ENCODE measurements at regions not wholly inside any gene's neighbourhood (a gene's known extent, or its start where the extent isn't known, plus 50 kb on each side); places are given as distances from the start of the nearest gene placed in this dataset.

GRCh38 chr20:11000416-11000815 is 326.6 kb upstream of the JAG1 start:
- Histone ChIP-seq H3F3A (ENCODE audit: insufficient read depth, low read length) (no peaks in the 10 kb centered on the region), H3K9me2 (replicated peaks; ENCODE audit: insufficient read depth, low read length) (no peaks in the 10 kb centered on the region), H3K4me1 (ENCODE audit: low read length) (no peaks in the 10 kb centered on the region), H3K27me3 (replicated peaks; ENCODE audit: insufficient read depth, low read length) (no peaks in the 10 kb centered on the region), H2AFZ (ENCODE audit: low read length) (no peak overlapping the region), H3K79me2 (ENCODE audit: low read length) (no peaks in the 10 kb centered on the region), H4K20me1 (ENCODE audit: insufficient read depth, low read length) (no peaks in the 10 kb centered on the region), H3K4me2 (ENCODE audit: low read depth, low read length) (no peak overlapping the region), H3K9ac (ENCODE audit: low read length) (no peak overlapping the region), H3K9me3 (replicated peaks; ENCODE audit: insufficient read depth, low read length) (no peaks in the 10 kb centered on the region), H3K27ac (ENCODE audit: low read length) (no peak overlapping the region), H3K36me3 (replicated peaks; ENCODE audit: insufficient read depth, low read length) (no peaks in the 10 kb centered on the region), H3K4me3 (ENCODE audit: low read length) (no peak overlapping the region)
- DNase-seq, result no peak
- TF ChIP-seq EZH2phosphoT487 (IDR thresholded peaks at IDR 0.05; ENCODE audit: low read length) (no peak), CTCF (IDR thresholded peaks at IDR 0.05; ENCODE audit: low read length) (no peak), EZH2 (optimal IDR thresholded peaks at IDR 0.05; ENCODE audit: low read depth, low read length) (no peak)

GRCh38 chr20:11001302-11001701 is 327.5 kb upstream of the JAG1 start:
- Histone ChIP-seq H3K9ac (ENCODE audit: low read length) (no peak overlapping the region), H3K27me3 (replicated peaks; ENCODE audit: insufficient read depth, low read length) (no peaks in the 10 kb centered on the region), H3K36me3 (replicated peaks; ENCODE audit: insufficient read depth, low read length) (no peaks in the 10 kb centered on the region), H3K27ac (ENCODE audit: low read length) (no peak overlapping the region), H4K20me1 (ENCODE audit: insufficient read depth, low read length) (no peaks in the 10 kb centered on the region), H3K4me3 (ENCODE audit: low read length) (no peak overlapping the region), H2AFZ (ENCODE audit: low read length) (no peak overlapping the region), H3K4me1 (ENCODE audit: low read length) (no peaks in the 10 kb centered on the region), H3K79me2 (ENCODE audit: low read length) (no peaks in the 10 kb centered on the region), H3K9me2 (replicated peaks; ENCODE audit: insufficient read depth, low read length) (no peaks in the 10 kb centered on the region), H3K9me3 (replicated peaks; ENCODE audit: insufficient read depth, low read length) (no peaks in the 10 kb centered on the region), H3F3A (ENCODE audit: insufficient read depth, low read length) (no peaks in the 10 kb centered on the region), H3K4me2 (ENCODE audit: low read depth, low read length) (no peak overlapping the region)
- TF ChIP-seq EZH2phosphoT487 (IDR thresholded peaks at IDR 0.05; ENCODE audit: low read length) (no peak), EZH2 (optimal IDR thresholded peaks at IDR 0.05; ENCODE audit: low read depth, low read length) (no peak), CTCF (IDR thresholded peaks at IDR 0.05; ENCODE audit: low read length) (no peak)
- no peak for DNase-seq

GRCh38 chr20:11001764-11002540 is 328.2 kb upstream of the JAG1 start:
- Histone ChIP-seq H3K4me2 (ENCODE audit: low read depth, low read length) (no peak overlapping the region), H3K27me3 (replicated peaks; ENCODE audit: insufficient read depth, low read length) (no peaks in the 10 kb centered on the region), H2AFZ (ENCODE audit: low read length) (no peak overlapping the region), H3K27ac (ENCODE audit: low read length) (no peak overlapping the region), H3K4me1 (ENCODE audit: low read length) (no peaks in the 10 kb centered on the region), H3K4me3 (ENCODE audit: low read length) (no peak overlapping the region), H3F3A (ENCODE audit: insufficient read depth, low read length) (no peaks in the 10 kb centered on the region), H3K36me3 (replicated peaks; ENCODE audit: insufficient read depth, low read length) (no peaks in the 10 kb centered on the region), H3K9me2 (replicated peaks; ENCODE audit: insufficient read depth, low read length) (no peaks in the 10 kb centered on the region), H3K9ac (ENCODE audit: low read length) (no peak overlapping the region), H3K9me3 (replicated peaks; ENCODE audit: insufficient read depth, low read length) (no peaks in the 10 kb centered on the region), H4K20me1 (ENCODE audit: insufficient read depth, low read length) (no peaks in the 10 kb centered on the region), H3K79me2 (ENCODE audit: low read length) (no peaks in the 10 kb centered on the region)
- TF ChIP-seq EZH2phosphoT487 (IDR thresholded peaks at IDR 0.05; ENCODE audit: low read length), result no peak
- no peak for TF ChIP-seq CTCF (IDR thresholded peaks at IDR 0.05; ENCODE audit: low read length)
- no peak for TF ChIP-seq EZH2 (optimal IDR thresholded peaks at IDR 0.05; ENCODE audit: low read depth, low read length)
- DNase-seq, result no peak
